H9 (cell line): ENCODE measurements at regions not wholly inside any gene's neighbourhood (a gene's known extent, or its start where the extent isn't known, plus 50 kb on each side); places are given as distances from the start of the nearest gene placed in this dataset.

Experiments used
- DNase-seq: peaks from one replicate; pipeline ENCODE4 v3.0.0-alpha.2; 2017
- H2AFZ ChIP-seq: one replicate; pipeline ENCODE4 v1.6.1; 2013; ENCODE audit warnings: mild to moderate bottlenecking, low read length, control low read depth, moderate library complexity
- H2AK5ac ChIP-seq: 2 replicates; pipeline ENCODE4 v1.6.1; 2013; ENCODE audit warnings: low read length, control low read depth, mixed read lengths; ENCODE audit not compliant: insufficient read length
- H2BK120ac ChIP-seq: one replicate; pipeline ENCODE4 v1.6.1; 2013; ENCODE audit warnings: low read depth, mild to moderate bottlenecking, low read length, control low read depth, inconsistent platforms; ENCODE audit not compliant: poor library complexity, severe bottlenecking
- H2BK12ac ChIP-seq: 2 replicates; pipeline ENCODE4 v1.6.1; 2013; ENCODE audit warnings: low read length, control low read depth, mixed read lengths, low read depth; ENCODE audit not compliant: insufficient read length
- H2BK15ac ChIP-seq: 2 replicates; pipeline ENCODE4 v1.6.1; 2013; ENCODE audit warnings: low read depth, low read length, control low read depth
- H2BK20ac ChIP-seq: one replicate; pipeline ENCODE4 v1.6.1; 2013; ENCODE audit warnings: low read depth, mild to moderate bottlenecking, low read length, control low read depth, inconsistent platforms; ENCODE audit not compliant: poor library complexity, severe bottlenecking
- H2BK5ac ChIP-seq: 2 replicates; pipeline ENCODE4 v1.6.1; 2013; ENCODE audit warnings: low read length, control low read depth, mixed read lengths; ENCODE audit not compliant: insufficient read length
- H3K14ac ChIP-seq: 2 replicates; pipeline ENCODE4 v1.6.1; 2013; ENCODE audit warnings: low read length, control low read depth; ENCODE audit not compliant: insufficient read depth
- H3K18ac ChIP-seq: 2 replicates; pipeline ENCODE4 v1.6.1; 2013; ENCODE audit warnings: low read depth, mild to moderate bottlenecking, mixed read lengths, low read length, control low read depth; ENCODE audit not compliant: insufficient read length
- H3K23ac ChIP-seq: 2 replicates; pipeline ENCODE4 v1.6.1; 2013; ENCODE audit warnings: low read length, control low read depth, mixed read lengths, low read depth; ENCODE audit not compliant: insufficient read length
- H3K23me2 ChIP-seq: 2 replicates; pipeline ENCODE4 v1.6.1; 2013; ENCODE audit warnings: low read depth, mild to moderate bottlenecking, mixed read lengths, low read length, control low read depth; ENCODE audit not compliant: insufficient read length, poor library complexity, severe bottlenecking
- H3K27ac ChIP-seq: 2 replicates; pipeline ENCODE4 v1.5.1; 2013; ENCODE audit warnings: low read length, control low read depth, mixed read lengths, low read depth; ENCODE audit not compliant: insufficient read length
- H3K27me3 ChIP-seq: 2 replicates; pipeline ENCODE4 v1.6.1; 2013; ENCODE audit warnings: low read length, control low read depth, inconsistent platforms; ENCODE audit not compliant: insufficient read depth
- H3K4ac ChIP-seq: 2 replicates; pipeline ENCODE4 v1.6.1; 2013; ENCODE audit warnings: low read depth, mild to moderate bottlenecking, control low read depth, inconsistent platforms, low read length, moderate library complexity
- H3K4me1 ChIP-seq: 2 replicates; pipeline ENCODE4 v1.6.1; 2013; ENCODE audit warnings: low read length, control low read depth, inconsistent platforms; ENCODE audit not compliant: insufficient read depth
- H3K4me2 ChIP-seq: 2 replicates; pipeline ENCODE4 v1.6.1; 2013; ENCODE audit warnings: low read length, control low read depth, mixed read lengths; ENCODE audit not compliant: insufficient read length, insufficient read depth
- H3K56ac ChIP-seq: 2 replicates; pipeline ENCODE4 v1.6.1; 2013; ENCODE audit warnings: low read depth, mild to moderate bottlenecking, mixed read lengths, low read length, control low read depth; ENCODE audit not compliant: insufficient read length
- H3K79me1 ChIP-seq: 2 replicates; pipeline ENCODE4 v1.6.1; 2013; ENCODE audit warnings: low read depth, mild to moderate bottlenecking, moderate library complexity, low read length, control low read depth, inconsistent platforms; ENCODE audit not compliant: insufficient read depth, poor library complexity, severe bottlenecking
- H3K79me2 ChIP-seq: 2 replicates; pipeline ENCODE4 v1.6.1; 2013; ENCODE audit warnings: low read length, control low read depth, inconsistent platforms; ENCODE audit not compliant: insufficient read depth
- H3K9ac ChIP-seq: 2 replicates; pipeline ENCODE4 v1.6.1; 2013; ENCODE audit warnings: low read length, control low read depth, mixed read lengths; ENCODE audit not compliant: insufficient read length; ENCODE audit errors: extremely low read depth
- H3K9me3 ChIP-seq: one replicate; pipeline ENCODE4 v1.6.1; 2013; ENCODE audit warnings: low read depth, low read length, inconsistent platforms; ENCODE audit not compliant: control insufficient read depth
- H3T11ph ChIP-seq: one replicate; pipeline ENCODE4 v1.6.1; 2013; ENCODE audit warnings: mild to moderate bottlenecking, low read length, control low read depth, inconsistent platforms
- H4K20me1 ChIP-seq: one replicate; pipeline ENCODE4 v1.6.1; 2013; ENCODE audit not compliant: control insufficient read depth, insufficient read length, insufficient read depth
- H4K5ac ChIP-seq: 2 replicates; pipeline ENCODE4 v1.6.1; 2013; ENCODE audit warnings: low read depth, mild to moderate bottlenecking, mixed read lengths, low read length, control low read depth; ENCODE audit not compliant: insufficient read length
- H4K8ac ChIP-seq: replicated peaks from 2 replicates; pipeline ENCODE4 v1.6.1; 2013; ENCODE audit warnings: low read length, control low read depth, mixed read lengths, low read depth; ENCODE audit not compliant: insufficient read length
- H4K91ac ChIP-seq: 2 replicates; pipeline ENCODE4 v1.6.1; 2013; ENCODE audit warnings: low read depth, mild to moderate bottlenecking, moderate library complexity, mixed read lengths, low read length, control low read depth; ENCODE audit not compliant: insufficient read length
- H3K27ac Mint-ChIP-seq, 3 experiments: 2 replicates in 2 of 3; 3 replicates in 1 of 3; pipeline ENCODE4 v1.8.0; 2020 to 2021; ENCODE audit warnings: mixed read lengths in 3 of 3, mild to moderate bottlenecking in 1 of 3, moderate library complexity in 1 of 3
- H3K27me3 Mint-ChIP-seq: 2 replicates; pipeline ENCODE4 v1.8.0; 2021; ENCODE audit warnings: low read depth, mild to moderate bottlenecking, moderate library complexity, mixed read lengths
- H3K36me3 Mint-ChIP-seq, 3 experiments: 2 replicates in 2 of 3; 3 replicates in 1 of 3; pipeline ENCODE4 v1.8.0; 2020 to 2021; ENCODE audit warnings: low read depth in 3 of 3, mixed read lengths in 3 of 3; ENCODE audit not compliant: insufficient read depth in 1 of 3
- H3K4me1 Mint-ChIP-seq, 2 experiments: 2 replicates each; pipeline ENCODE4 v1.8.0; 2020; ENCODE audit warnings: mixed read lengths in 2 of 2
- H3K4me3 Mint-ChIP-seq, 2 experiments: 2 replicates in 1 of 2; 3 replicates in 1 of 2; pipeline ENCODE4 v1.8.0; 2020 to 2021; ENCODE audit warnings: mild to moderate bottlenecking in 2 of 2, mixed read lengths in 2 of 2, moderate library complexity in 1 of 2
- H3K9me3 Mint-ChIP-seq, 2 experiments: 2 replicates in 1 of 2; 3 replicates in 1 of 2; pipeline ENCODE4 v1.8.0; 2020; ENCODE audit warnings: mild to moderate bottlenecking in 2 of 2, mixed read lengths in 2 of 2, moderate library complexity in 1 of 2
- CTCF ChIP-seq: fragments of 200-600 bp; sonication (generic); conservative IDR thresholded peaks from 3 replicates; pipeline ENCODE4 v1.8.0; 2021; ENCODE audit warnings: antibody characterized with exemption, mild to moderate bottlenecking
- WGBS: extraction: QIAGEN DNeasy Blood & Tissue Kit; methylation state at CpG from one replicate; pipeline ENCODE4 v1.1.7; 2013; ENCODE audit warnings: missing lambda C conversion rate, low lambda C conversion rate, mixed read lengths; ENCODE audit not compliant: insufficient read length; ENCODE audit errors: extremely low coverage; 5-methylcytosine and 5-hydroxymethylcytosine counted together

- peak overlapping the region in 1 of 3 experiments; percentile 56; a peak in 2 of 7 replicates for H3K27ac Mint-ChIP-seq
- peaks cover 4% of the 10 kb centered on the region; the same call in 1 of the 2 replicates for H3K4me1 ChIP-seq
- no peaks in the 10 kb centered on the region for H4K20me1 ChIP-seq
- H2BK5ac ChIP-seq = no peak overlapping the region
- H3K9ac ChIP-seq = no peak overlapping the region
- no peaks in the 10 kb centered on the region for H3K9me3 ChIP-seq
- no peaks in the 10 kb centered on the region for H3K79me2 ChIP-seq
- H3K23ac ChIP-seq = no peak overlapping the region
- H3K4me1 Mint-ChIP-seq = peaks cover 24 to 26% of the 10 kb centered on the region in 2 experiments
- H3K56ac ChIP-seq = no peak overlapping the region
- peaks cover 4 to 24% (median 11%) of the 10 kb centered on the region in 3 experiments; a peak in 6 of 7 replicates for H3K36me3 Mint-ChIP-seq
- no peak overlapping the region for H2AFZ ChIP-seq
- no peak overlapping the region for H3K14ac ChIP-seq
- no peak overlapping the region for H2BK120ac ChIP-seq
- no peak overlapping the region for H2BK12ac ChIP-seq
- TF ChIP-seq CTCF = peak; percentile 27; the same call in 1 of the 3 replicates
- no peak overlapping the region for H3K4me3 Mint-ChIP-seq
- no peak overlapping the region for H2BK20ac ChIP-seq
- H3K4me2 ChIP-seq = no peak overlapping the region
- no peak for DNase-seq
- H4K5ac ChIP-seq = no peak overlapping the region
- H4K91ac ChIP-seq = no peak overlapping the region
- no peak overlapping the region for H3T11ph ChIP-seq
- no peaks in the 10 kb centered on the region for H3K23me2 ChIP-seq
- no peak overlapping the region for H2BK15ac ChIP-seq
- H3K27ac ChIP-seq = no peak overlapping the region
- H3K79me1 ChIP-seq = no peaks in the 10 kb centered on the region
- WGBS = no CpG with 5 or more reads among the region's 3 CpGs
- H3K27me3 ChIP-seq = no peaks in the 10 kb centered on the region
- no peak overlapping the region for H3K4ac ChIP-seq
- H3K27me3 Mint-ChIP-seq = no peaks in the 10 kb centered on the region
- no peak overlapping the region for H4K8ac ChIP-seq
- H3K9me3 Mint-ChIP-seq = peaks cover 10 to 12% of the 10 kb centered on the region in 2 experiments; a peak in 4 of 5 replicates
- no peak overlapping the region for H2AK5ac ChIP-seq
- H3K18ac ChIP-seq = no peak overlapping the region
These were observed 176.3 kb upstream of the NABP1 start for GRCh38 chr2:191501561-191502168.
